ENCODE measurements at regions not wholly inside any gene's neighbourhood (a gene's known extent, or its start where the extent isn't known, plus 50 kb on each side); places are given as distances from the start of the nearest gene placed in this dataset.

- TF ChIP-seq, protein P1, sequence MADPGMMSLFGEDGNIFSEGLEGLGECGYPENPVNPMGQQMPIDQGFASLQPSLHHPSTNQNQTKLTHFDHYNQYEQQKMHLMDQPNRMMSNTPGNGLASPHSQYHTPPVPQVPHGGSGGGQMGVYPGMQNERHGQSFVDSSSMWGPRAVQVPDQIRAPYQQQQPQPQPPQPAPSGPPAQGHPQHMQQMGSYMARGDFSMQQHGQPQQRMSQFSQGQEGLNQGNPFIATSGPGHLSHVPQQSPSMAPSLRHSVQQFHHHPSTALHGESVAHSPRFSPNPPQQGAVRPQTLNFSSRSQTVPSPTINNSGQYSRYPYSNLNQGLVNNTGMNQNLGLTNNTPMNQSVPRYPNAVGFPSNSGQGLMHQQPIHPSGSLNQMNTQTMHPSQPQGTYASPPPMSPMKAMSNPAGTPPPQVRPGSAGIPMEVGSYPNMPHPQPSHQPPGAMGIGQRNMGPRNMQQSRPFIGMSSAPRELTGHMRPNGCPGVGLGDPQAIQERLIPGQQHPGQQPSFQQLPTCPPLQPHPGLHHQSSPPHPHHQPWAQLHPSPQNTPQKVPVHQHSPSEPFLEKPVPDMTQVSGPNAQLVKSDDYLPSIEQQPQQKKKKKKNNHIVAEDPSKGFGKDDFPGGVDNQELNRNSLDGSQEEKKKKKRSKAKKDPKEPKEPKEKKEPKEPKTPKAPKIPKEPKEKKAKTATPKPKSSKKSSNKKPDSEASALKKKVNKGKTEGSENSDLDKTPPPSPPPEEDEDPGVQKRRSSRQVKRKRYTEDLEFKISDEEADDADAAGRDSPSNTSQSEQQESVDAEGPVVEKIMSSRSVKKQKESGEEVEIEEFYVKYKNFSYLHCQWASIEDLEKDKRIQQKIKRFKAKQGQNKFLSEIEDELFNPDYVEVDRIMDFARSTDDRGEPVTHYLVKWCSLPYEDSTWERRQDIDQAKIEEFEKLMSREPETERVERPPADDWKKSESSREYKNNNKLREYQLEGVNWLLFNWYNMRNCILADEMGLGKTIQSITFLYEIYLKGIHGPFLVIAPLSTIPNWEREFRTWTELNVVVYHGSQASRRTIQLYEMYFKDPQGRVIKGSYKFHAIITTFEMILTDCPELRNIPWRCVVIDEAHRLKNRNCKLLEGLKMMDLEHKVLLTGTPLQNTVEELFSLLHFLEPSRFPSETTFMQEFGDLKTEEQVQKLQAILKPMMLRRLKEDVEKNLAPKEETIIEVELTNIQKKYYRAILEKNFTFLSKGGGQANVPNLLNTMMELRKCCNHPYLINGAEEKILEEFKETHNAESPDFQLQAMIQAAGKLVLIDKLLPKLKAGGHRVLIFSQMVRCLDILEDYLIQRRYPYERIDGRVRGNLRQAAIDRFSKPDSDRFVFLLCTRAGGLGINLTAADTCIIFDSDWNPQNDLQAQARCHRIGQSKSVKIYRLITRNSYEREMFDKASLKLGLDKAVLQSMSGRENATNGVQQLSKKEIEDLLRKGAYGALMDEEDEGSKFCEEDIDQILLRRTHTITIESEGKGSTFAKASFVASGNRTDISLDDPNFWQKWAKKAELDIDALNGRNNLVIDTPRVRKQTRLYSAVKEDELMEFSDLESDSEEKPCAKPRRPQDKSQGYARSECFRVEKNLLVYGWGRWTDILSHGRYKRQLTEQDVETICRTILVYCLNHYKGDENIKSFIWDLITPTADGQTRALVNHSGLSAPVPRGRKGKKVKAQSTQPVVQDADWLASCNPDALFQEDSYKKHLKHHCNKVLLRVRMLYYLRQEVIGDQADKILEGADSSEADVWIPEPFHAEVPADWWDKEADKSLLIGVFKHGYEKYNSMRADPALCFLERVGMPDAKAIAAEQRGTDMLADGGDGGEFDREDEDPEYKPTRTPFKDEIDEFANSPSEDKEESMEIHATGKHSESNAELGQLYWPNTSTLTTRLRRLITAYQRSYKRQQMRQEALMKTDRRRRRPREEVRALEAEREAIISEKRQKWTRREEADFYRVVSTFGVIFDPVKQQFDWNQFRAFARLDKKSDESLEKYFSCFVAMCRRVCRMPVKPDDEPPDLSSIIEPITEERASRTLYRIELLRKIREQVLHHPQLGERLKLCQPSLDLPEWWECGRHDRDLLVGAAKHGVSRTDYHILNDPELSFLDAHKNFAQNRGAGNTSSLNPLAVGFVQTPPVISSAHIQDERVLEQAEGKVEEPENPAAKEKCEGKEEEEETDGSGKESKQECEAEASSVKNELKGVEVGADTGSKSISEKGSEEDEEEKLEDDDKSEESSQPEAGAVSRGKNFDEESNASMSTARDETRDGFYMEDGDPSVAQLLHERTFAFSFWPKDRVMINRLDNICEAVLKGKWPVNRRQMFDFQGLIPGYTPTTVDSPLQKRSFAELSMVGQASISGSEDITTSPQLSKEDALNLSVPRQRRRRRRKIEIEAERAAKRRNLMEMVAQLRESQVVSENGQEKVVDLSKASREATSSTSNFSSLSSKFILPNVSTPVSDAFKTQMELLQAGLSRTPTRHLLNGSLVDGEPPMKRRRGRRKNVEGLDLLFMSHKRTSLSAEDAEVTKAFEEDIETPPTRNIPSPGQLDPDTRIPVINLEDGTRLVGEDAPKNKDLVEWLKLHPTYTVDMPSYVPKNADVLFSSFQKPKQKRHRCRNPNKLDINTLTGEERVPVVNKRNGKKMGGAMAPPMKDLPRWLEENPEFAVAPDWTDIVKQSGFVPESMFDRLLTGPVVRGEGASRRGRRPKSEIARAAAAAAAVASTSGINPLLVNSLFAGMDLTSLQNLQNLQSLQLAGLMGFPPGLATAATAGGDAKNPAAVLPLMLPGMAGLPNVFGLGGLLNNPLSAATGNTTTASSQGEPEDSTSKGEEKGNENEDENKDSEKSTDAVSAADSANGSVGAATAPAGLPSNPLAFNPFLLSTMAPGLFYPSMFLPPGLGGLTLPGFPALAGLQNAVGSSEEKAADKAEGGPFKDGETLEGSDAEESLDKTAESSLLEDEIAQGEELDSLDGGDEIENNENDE (IDR thresholded peaks at IDR 0.05; ENCODE audit: insufficient replicate concordance, low read length), result no peak
- TF ChIP-seq GTF2F1 (IDR thresholded peaks at IDR 0.05; ENCODE audit: borderline replicate concordance, low read depth, low read length), result no peak
- TF ChIP-seq SIRT6 (IDR thresholded peaks at IDR 0.05; ENCODE audit: low read length), result no peak
- TF ChIP-seq EP300 (IDR thresholded peaks at IDR 0.05; ENCODE audit: borderline replicate concordance in 1 of 2, low read depth in 2 of 2, low read length in 2 of 2), result no peak
- no peak for TF ChIP-seq SUZ12 (IDR thresholded peaks at IDR 0.05; ENCODE audit: low read length)
- no peak for TF ChIP-seq TBP (IDR thresholded peaks at IDR 0.05; ENCODE audit: low read depth, low read length)
- TF ChIP-seq CBX8 (IDR thresholded peaks at IDR 0.05; ENCODE audit: borderline replicate concordance, low read depth, low read length), result no peak
- TF ChIP-seq KDM4A (IDR thresholded peaks at IDR 0.05; ENCODE audit: low read depth, low read length, severe bottlenecking), result no peak
- TF ChIP-seq CHD2 (IDR thresholded peaks at IDR 0.05; ENCODE audit: low read length), result no peak
- no peak for TF ChIP-seq JUN (IDR thresholded peaks at IDR 0.05; ENCODE audit: low read depth, low read length)
Measured at GRCh38 chr19:32141840-32142511, 203.4 kb upstream of the ZNF507 start (continued).
